HG03575 (cell line): ENCODE measurements at regions not wholly inside any gene's neighbourhood (a gene's known extent, or its start where the extent isn't known, plus 50 kb on each side); places are given as distances from the start of the nearest gene placed in this dataset.

Experiments used
- ATAC-seq: cut with Tn5 transposase; IDR thresholded peaks from one replicate; pipeline ENCODE4 v1.9.1; 2021; ENCODE audit not compliant: unreplicated experiment, insufficient number of reproducible peaks, low FRiP score; ENCODE audit errors: extremely low read depth

- ATAC-seq = no peak
These were observed 105.0 kb downstream of the TPRA1 start for GRCh38 chr3:127485396-127486170.

- no peak for ATAC-seq
These were observed 105.7 kb downstream of the TPRA1 start for GRCh38 chr3:127484601-127485388.

DNA sequence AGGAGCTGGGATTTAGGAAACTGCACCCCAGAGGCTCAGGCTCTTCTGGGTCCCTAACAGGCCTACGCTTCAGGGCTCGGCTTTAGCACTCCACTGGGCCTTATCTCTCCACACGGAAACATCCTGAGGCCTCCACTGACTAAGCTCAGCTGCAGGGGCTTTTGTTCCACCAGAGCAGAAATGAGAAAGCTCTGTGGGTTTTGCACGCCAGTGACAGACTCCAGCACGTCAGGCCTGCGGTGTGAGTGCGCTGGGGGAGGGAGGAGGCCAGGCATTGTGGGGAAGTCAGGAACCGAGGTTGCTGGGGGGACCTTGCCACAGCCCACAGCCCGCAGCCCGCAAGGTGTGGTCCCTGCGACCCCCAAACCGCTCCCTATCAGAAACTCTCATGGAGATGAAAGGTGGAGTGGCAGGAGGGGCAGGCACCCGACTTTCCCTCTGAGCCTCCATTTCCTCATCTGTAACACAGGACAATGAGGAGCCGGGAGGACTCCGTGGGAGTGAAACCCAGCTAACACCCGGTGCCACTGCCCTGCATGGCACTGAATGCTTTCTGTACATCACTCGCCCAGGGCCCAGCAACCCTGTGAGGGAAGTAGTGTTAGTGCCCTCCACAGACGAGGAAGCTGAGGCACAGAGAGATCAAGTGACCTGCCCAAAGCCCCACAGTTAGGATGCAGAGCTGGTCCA, 106.5 kb downstream of the TPRA1 start:
- ATAC-seq = peak; percentile 50

DNA sequence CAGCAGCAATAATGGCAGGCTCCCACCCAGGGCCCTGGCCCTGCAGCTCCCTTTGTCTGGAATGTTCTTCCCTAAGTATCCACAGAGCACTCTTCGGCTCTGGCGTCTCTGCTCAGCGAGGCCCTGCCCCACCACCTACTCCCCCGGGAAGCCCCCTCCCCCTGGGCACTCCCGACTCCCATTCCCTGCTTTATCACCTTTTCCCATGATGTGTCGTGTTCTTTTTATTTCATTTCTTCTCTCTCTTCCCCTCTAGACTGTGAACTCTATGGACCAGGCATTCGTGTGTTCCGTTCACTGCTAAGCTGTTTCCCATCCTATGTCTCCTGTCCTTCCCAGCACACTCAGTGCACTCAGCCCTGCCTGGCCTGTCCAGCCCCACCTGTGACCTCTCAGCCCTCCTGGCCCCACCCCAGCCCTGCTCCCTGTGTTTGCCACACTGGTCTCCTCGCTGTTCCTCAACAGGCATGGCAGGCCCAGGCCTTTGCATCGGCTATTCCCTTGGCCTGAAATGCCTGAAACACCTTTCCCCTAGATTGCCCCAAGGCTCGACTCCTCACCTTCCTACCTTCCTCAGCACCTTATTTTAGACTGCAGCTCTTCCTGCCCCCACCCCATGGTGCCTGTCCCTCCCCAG, 107.4 kb downstream of the TPRA1 start:
- no peak for ATAC-seq

DNA sequence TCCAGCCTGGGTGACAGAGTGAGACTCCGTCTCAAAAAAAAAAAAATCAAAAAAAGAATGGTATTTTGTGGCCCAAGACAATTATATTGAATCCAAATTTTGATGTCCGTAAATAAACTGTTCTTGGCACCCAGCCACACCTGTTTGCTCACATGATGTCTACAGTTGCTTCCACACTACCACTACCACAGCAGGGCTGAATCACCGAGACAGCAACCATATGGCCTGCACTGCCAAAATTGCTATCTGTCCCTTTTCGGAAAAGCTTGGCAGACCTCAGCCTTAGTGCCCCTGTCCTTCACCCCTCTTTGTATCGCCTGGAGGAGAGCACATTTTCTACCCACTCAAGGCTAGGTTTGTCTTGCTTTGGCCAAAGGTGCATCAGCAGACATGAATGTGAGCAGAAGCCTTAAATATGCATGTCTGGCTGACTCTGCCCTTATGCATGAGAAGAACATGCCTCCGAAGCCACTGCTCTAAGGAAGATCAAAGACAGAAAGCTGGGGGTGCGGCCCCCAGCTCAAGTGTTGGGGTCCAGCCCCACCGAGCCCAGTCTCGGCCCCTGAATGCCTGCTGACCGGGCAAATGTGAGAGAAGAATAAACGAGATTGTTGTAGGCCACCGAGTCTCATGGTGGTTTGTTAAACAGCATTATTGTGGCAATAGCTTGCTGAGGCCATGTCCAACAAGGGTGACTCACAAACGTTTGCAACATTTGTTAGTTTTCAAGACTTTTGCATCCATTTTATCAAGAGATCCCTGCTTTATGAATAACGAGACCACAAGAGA, 108.1 kb downstream of the TPRA1 start:
- no peak for ATAC-seq

- ATAC-seq = no peak
These were observed 110.2 kb downstream of the TPRA1 start for GRCh38 chr3:127480196-127480954.

- ATAC-seq = no peak
These were observed 111.1 kb downstream of the TPRA1 start for GRCh38 chr3:127479449-127479848.

GRCh38 chr3:127478922-127479321, 111.6 kb downstream of the TPRA1 start:
- ATAC-seq = no peak

- ATAC-seq = no peak
These were observed 113.1 kb downstream of the TPRA1 start for GRCh38 chr3:127477396-127477795.

GRCh38 chr3:127476936-127477335, 113.6 kb downstream of the TPRA1 start:
- no peak for ATAC-seq

- ATAC-seq = no peak
These were observed 114.4 kb downstream of the TPRA1 start for GRCh38 chr3:127475975-127476705.

GRCh38 chr3:127475391-127475790, 115.1 kb downstream of the TPRA1 start:
- no peak for ATAC-seq

DNA sequence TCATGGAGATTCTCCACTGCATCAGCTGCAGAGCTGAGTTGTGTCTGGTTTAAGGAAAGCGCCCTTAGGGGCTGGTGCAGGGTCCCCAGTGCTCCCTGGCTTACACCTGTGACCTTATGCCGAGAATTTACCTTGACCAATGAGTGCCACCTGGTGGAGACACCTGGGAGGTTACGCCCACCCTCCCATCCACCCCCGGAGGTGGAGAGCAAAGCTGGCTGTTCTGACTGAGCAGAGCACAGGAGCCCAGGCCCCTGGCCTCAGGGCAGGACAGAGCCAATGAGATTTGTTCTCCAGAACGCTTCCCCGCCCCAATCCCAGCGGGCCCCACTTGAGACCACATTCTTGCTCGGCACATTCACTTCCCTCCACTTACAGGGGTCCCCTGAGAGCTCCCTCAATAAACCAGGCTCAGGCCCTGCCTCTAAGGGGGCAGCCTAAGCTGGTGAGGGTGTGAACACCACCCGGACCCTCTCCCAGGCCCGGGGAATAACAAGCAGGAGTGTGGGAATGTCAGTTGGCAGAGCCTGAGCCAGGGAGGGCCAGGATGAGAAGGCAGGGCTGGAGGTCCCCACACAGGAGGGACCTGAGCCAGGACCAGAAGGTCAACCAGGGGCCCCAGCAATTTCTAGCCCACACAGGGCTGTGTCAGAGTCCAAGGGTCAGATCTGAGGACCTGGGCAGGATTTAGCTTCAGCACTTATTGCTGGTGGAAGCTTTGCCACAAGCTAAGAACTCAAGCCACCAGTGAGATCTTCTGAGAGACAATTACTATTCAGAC, 117.1 kb downstream of the TPRA1 start:
- ATAC-seq = no peak

DNA sequence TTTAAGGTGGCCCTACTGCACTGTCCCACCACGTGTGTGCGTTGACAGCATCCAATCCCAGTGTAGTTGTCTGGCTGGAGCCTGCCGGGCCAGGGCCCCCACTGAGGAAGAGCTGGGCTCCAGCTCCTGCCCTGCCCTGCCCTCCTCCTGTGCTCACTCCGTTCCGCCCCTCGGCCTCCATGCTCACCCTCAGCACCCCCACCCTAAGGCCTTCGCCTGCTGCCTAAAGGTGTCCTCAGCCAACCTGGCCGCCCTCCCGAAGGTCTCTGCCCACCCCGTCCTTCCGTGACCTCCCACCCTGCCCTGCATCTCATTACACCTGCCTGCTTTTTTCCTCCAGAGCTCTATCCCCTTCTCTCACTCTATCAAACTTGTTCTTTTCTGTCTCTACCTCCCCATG, 118.0 kb downstream of the TPRA1 start:
- no peak for ATAC-seq

DNA sequence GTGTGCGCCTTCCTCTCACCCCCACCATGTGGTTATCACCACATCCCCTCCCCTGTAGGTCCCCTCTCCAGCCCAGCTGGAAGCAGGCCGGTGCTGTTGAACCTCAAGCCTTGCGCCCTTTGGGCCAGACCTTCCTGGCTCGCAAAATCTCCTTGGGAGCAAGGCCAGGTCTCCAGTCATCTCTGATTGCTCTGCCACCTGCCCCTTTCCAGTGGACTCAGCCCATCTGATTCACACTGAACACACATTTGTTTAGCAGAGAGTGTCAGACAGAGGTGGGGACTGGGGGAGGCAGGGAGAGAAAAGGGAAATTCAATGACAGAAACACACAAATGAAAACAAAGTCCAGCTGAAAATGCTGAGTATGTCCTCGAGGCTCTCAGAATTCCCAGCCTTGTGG, 119.4 kb downstream of the TPRA1 start:
- no peak for ATAC-seq

GRCh38 chr3:127469760-127470159, 120.8 kb downstream of the TPRA1 start:
- no peak for ATAC-seq

DNA sequence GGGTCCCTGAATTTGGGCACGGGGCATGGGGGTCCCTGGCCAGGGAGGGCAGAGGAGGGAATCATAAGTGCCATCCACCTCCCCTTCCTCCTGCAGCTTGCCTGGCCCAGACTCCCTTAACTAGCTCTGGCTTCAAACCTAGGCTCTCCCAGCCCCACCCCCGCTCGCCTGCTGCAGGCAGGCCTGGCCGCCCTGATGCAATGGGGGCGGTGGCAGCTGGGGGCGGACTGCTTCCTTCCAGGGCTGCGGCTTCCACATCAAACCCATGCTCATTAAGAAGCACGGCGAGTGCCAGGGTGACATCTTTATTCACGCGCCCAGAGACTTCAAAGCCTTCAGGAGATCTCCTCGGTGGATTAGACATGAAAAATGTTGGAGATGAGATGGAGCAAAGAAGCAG, 123.1 kb downstream of the TPRA1 start:
- no peak for ATAC-seq
